ENCODE measurements at regions not wholly inside any gene's neighbourhood (a gene's known extent, or its start where the extent isn't known, plus 50 kb on each side); places are given as distances from the start of the nearest gene placed in this dataset.

DNA sequence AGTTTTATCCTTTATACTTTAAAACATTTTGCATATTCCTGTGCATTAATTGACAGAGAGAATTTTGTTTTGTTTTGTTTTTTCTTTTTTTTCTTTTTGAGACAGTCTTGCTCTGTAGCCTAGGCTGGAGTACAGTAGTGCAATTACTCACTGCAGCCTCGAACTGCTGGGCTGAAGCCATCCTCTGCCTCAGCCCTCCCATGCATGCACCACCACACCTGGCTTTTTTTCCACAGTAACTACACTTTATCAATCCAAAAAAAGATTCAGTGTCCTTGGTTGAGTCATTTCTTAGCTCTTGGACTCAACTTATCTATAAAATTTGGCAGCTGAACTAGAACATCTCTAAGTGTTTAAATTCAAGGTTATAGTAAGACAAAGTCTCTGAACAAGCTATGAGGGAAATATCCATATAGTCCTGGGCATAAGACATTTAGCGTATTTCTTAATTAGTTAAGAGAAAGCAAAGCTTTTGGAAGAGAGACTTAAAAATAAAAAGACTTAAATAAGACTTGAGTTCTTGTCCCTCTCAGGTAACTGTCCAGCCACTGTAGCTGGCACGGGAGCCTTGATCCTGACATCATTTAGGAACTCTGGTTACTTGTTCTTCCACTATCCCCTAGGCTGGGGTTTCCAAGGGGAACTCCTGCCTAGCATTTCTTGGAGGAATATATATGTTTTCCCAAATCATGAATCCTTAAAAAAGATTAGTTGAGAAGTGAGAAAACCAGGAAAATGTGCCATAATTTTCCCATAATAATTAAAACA is 300.1 kb downstream of the HACE1 start:
- Histone ChIP-seq H3K4me3 (ENCODE audit: low read depth, low read length) (no peak overlapping the region), H3K4me1 (no peaks in the 10 kb centered on the region), H3K36me3 (no peaks in the 10 kb centered on the region), H3K9me3 (no peaks in the 10 kb centered on the region; the same call in 1 of the 2 replicates), H3K27me3 (no peaks in the 10 kb centered on the region)
- no peak for DNase-seq
- TF ChIP-seq, protein P1, sequence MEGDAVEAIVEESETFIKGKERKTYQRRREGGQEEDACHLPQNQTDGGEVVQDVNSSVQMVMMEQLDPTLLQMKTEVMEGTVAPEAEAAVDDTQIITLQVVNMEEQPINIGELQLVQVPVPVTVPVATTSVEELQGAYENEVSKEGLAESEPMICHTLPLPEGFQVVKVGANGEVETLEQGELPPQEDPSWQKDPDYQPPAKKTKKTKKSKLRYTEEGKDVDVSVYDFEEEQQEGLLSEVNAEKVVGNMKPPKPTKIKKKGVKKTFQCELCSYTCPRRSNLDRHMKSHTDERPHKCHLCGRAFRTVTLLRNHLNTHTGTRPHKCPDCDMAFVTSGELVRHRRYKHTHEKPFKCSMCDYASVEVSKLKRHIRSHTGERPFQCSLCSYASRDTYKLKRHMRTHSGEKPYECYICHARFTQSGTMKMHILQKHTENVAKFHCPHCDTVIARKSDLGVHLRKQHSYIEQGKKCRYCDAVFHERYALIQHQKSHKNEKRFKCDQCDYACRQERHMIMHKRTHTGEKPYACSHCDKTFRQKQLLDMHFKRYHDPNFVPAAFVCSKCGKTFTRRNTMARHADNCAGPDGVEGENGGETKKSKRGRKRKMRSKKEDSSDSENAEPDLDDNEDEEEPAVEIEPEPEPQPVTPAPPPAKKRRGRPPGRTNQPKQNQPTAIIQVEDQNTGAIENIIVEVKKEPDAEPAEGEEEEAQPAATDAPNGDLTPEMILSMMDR (IDR thresholded peaks at IDR 0.05; ENCODE audit: low read depth, low read length): no peak

DNA sequence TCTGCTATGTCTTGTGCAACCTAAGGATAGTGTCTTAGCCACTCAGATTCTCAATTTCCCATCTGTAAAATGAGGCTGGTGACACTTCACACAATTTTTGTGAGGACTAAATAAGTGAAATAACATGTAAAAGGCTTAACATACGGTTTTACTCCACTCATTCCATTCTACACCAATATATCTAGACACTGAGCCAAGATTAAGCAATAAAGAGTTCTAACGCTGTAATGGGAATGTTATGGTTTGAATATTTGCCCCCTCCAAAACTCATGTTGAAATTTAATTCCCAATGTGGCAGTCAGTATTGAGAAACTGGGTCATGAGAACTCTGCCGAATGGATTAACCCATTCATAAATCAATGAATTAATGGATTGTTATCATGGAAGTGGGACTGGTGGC is 301.0 kb downstream of the HACE1 start:
- Histone ChIP-seq H3K4me1 (no peaks in the 10 kb centered on the region), H3K27me3 (no peaks in the 10 kb centered on the region)

DNA sequence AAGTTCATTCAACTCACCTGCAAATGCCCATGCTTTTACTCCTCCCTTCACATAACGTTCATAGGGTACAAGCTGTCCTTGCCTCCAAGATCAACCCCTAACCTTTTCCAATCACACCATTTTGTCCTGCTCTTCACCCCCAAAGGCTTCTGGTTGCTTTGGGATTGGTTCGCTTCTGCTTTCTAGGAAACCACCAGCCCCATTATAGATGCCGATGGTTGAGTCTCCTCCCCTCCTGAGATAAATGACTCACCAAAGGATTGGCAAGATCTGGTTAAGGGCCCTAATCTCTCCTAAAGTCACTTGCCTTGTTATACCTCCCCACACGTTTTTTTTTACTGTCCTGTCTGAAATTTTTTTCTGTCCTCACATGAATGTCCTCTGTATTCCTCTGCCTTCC is 311.4 kb downstream of the HACE1 start:
- no peaks in the 10 kb centered on the region for H3K9me3 ChIP-seq
- no peaks in the 10 kb centered on the region for H3K36me3 ChIP-seq
- no peaks in the 10 kb centered on the region for H3K27me3 ChIP-seq
- H3K4me1 ChIP-seq: no peaks in the 10 kb centered on the region
- no peak for DNase-seq
- no peak overlapping the region for H3K4me3 ChIP-seq (ENCODE audit: low read depth, low read length)
- TF ChIP-seq, protein P1 (IDR thresholded peaks at IDR 0.05; ENCODE audit: low read depth, low read length): no peak

More for the DNA sequence above, 301.0 kb downstream of the HACE1 start:
- no peak overlapping the region for H3K4me3 ChIP-seq (ENCODE audit: low read depth, low read length)
- H3K36me3 ChIP-seq: no peaks in the 10 kb centered on the region
- no peak for DNase-seq
- H3K9me3 ChIP-seq: no peaks in the 10 kb centered on the region; the same call in 1 of the 2 replicates
- TF ChIP-seq, protein P1 (IDR thresholded peaks at IDR 0.05; ENCODE audit: low read depth, low read length): no peak

DNA sequence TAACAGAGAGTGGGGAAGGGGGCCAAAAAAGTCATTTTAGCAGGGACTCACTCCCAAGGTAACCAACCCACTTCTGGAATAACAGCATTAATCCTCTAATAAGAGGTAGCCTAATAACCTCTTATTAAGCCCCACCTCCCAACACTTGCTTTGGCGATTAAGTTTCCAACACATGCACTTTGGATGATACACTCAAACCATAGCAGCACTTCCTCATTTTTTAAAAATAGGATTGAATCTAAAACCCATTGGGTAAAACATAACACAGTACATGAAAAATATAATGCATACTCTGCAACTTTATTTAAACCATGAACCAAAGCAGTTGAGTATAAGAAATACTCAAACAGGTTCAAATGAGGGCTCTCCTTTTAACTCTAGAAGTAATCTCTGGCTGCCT is 318.3 kb downstream of the HACE1 start:
- no peak for DNase-seq
- Histone ChIP-seq H3K4me3 (ENCODE audit: low read depth, low read length) (no peak overlapping the region), H3K36me3 (no peaks in the 10 kb centered on the region), H3K9me3 (no peaks in the 10 kb centered on the region), H3K4me1 (no peaks in the 10 kb centered on the region), H3K27me3 (no peaks in the 10 kb centered on the region)
- TF ChIP-seq, protein P1 (IDR thresholded peaks at IDR 0.05; ENCODE audit: low read depth, low read length): no peak

DNA sequence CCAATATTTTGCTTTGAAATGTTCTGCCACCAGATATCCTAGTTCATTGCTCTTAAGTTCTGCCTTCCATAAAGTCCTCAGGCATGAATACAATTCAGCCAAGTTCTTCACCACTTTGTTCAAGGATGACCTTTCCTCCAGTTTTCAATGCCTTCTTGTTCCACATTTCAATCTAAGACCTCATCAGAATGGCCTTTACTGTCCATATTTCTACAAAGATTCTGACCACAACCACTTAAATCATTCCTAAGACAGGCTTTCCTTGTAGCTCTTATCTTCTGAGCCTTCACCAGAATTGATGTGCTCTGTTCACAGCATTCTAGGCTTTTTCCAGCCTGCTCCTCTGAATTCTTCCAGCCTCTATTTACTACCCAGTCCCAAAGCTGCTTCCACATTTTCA is 319.0 kb downstream of the HACE1 start:
- H3K27me3 ChIP-seq: no peaks in the 10 kb centered on the region
- H3K4me1 ChIP-seq: no peaks in the 10 kb centered on the region
- H3K4me3 ChIP-seq (ENCODE audit: low read depth, low read length): no peak overlapping the region
- no peaks in the 10 kb centered on the region for H3K9me3 ChIP-seq
- TF ChIP-seq, protein P1 (IDR thresholded peaks at IDR 0.05; ENCODE audit: low read depth, low read length): no peak
- no peaks in the 10 kb centered on the region for H3K36me3 ChIP-seq
- no peak for DNase-seq

DNA sequence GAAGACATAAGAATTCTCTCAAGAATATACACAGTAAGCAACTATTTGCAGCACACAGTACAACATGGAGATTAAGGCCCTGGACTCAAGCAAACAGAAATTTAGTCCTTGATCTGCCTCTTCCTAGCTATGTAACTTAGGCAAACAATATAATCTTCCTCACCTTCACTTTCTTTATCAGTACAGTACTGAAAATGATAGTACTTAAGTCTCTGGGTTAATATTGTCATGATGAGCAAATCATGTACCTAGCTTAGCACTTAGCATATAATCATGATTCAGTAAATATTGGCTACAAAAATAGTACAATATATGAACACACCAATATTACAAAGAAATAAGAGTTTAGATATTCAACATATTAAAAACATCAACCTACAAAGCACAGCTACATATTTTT is 320.5 kb downstream of the HACE1 start:
- DNase-seq: no peak
- Histone ChIP-seq H3K4me1 (no peaks in the 10 kb centered on the region), H3K9me3 (no peaks in the 10 kb centered on the region), H3K27me3 (no peaks in the 10 kb centered on the region), H3K36me3 (no peaks in the 10 kb centered on the region), H3K4me3 (ENCODE audit: low read depth, low read length) (no peak overlapping the region)
- TF ChIP-seq, protein P1 (IDR thresholded peaks at IDR 0.05; ENCODE audit: low read depth, low read length): no peak

All from BE2C (cell line).